ENCODE measurements at regions not wholly inside any gene's neighbourhood (a gene's known extent, or its start where the extent isn't known, plus 50 kb on each side); places are given as distances from the start of the nearest gene placed in this dataset.

DNA sequence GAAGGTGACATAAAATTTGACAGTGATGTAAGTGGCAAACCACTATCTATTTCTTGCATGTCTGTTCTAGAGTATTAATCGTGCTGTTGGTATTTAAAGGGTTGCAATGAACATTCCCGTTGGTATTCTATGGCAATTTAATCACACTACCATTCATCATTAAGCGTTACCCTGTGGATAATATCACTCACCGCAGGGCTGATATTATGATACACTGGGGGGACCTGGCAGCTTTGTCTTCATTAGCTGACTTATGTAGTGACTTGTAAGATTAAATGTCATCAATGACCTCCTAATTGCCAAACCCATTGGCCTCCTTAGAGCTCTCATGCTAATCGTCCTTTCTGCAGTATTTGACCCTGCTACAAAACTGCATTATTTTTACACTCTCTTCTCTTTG, 624.5 kb upstream of the VSTM2A start:
- FAIRE-seq: no peak

DNA sequence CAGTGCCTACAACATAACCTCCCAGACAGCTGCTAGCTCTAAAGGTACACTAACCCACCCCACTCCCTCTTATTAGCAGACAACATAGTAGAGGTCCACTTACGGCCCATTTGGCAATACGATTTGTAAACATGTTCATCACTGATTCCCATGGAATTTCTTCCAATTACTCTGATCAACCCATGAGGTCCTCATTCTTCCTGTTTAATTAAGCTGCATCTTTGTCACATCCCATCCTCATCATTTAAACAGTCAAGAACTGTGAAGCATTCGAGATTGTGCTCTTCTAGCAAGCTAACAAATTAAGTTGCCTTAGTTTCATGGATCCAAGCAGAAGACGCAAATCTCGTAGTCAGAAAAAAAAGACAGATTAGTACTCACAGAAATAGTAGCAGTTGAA, 622.2 kb upstream of the VSTM2A start:
- no peak for FAIRE-seq
- DNase-seq (ENCODE audit: insufficient read length, low spot score): no peak
- TF ChIP-seq, protein P1, sequence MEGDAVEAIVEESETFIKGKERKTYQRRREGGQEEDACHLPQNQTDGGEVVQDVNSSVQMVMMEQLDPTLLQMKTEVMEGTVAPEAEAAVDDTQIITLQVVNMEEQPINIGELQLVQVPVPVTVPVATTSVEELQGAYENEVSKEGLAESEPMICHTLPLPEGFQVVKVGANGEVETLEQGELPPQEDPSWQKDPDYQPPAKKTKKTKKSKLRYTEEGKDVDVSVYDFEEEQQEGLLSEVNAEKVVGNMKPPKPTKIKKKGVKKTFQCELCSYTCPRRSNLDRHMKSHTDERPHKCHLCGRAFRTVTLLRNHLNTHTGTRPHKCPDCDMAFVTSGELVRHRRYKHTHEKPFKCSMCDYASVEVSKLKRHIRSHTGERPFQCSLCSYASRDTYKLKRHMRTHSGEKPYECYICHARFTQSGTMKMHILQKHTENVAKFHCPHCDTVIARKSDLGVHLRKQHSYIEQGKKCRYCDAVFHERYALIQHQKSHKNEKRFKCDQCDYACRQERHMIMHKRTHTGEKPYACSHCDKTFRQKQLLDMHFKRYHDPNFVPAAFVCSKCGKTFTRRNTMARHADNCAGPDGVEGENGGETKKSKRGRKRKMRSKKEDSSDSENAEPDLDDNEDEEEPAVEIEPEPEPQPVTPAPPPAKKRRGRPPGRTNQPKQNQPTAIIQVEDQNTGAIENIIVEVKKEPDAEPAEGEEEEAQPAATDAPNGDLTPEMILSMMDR (IDR thresholded peaks at IDR 0.05; ENCODE audit: insufficient read depth, missing control alignments): no peak

More for the DNA sequence above, 624.5 kb upstream of the VSTM2A start:
- TF ChIP-seq, protein P1 (IDR thresholded peaks at IDR 0.05; ENCODE audit: insufficient read depth, missing control alignments): no peak
- DNase-seq (ENCODE audit: insufficient read length, low spot score): no peak

GRCh38 chr7:53940483-53940882, 601.7 kb upstream of the VSTM2A start:
- DNase-seq (ENCODE audit: insufficient read length, low spot score): no peak
- FAIRE-seq: no peak
- TF ChIP-seq, protein P1 (IDR thresholded peaks at IDR 0.05; ENCODE audit: insufficient read depth, missing control alignments): no peak

DNA sequence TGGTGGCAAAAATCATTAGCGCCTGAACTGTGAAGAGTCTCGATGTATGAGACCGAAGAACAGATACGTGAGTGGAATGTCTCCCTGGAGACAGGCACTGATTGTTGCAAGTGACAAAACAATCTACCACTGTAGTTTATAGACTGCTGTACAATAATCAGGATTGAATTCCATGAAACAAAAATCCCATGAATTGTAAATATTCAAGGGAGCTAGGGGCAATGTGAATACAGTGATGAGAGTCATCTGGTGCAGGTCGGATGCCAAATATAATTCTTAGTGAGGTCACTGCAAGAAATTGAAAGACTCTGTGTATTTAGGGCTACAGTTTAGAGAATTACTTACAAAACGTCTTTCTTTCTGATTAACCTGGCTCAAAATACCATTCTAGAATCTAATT, 594.4 kb upstream of the VSTM2A start:
- DNase-seq (ENCODE audit: insufficient read length, low spot score) (no peak), FAIRE-seq (no peak)
- TF ChIP-seq, protein P1 (IDR thresholded peaks at IDR 0.05; ENCODE audit: insufficient read depth, missing control alignments): no peak

DNA sequence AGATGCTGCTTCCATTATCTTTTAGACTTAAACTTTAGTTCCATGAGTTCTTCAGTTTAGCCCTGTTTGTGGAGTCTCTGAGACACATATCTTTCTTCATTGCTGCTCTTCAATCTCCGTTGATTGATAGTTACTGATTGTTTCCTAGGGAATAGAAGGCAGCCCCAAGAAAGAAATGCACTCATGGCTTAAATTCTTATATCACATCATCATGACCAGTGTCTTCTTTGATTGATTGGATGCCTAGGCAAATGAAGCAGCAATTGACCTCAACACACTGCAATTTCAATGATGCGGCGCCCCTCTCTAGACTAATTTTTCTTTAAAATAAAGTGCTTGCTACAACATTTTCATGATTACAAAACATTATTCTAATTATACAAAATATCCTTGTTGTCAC, 576.5 kb upstream of the VSTM2A start:
- FAIRE-seq (no peak), DNase-seq (ENCODE audit: insufficient read length, low spot score) (no peak)
- TF ChIP-seq, protein P1 (IDR thresholded peaks at IDR 0.05; ENCODE audit: insufficient read depth, missing control alignments): no peak

DNA sequence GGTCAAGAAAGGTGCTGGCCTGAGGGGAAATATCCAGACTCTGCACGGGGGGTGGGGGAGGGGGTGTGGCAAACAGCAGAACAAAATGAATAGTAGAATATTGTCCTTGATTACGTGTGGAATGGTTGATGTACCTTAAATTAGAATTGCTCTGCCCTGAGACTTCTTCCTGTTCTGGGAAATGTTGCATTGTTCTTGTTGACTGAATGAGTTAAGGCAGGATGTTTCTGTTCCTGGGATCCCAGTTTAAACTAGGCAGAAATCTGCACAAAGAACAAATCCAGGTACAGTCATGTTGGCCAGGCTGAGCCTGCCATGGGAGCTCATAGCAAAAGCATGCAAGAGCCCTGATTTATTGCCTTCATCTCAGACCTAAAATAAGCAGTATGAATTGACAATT, 558.7 kb upstream of the VSTM2A start:
- TF ChIP-seq, protein P1 (IDR thresholded peaks at IDR 0.05; ENCODE audit: insufficient read depth, missing control alignments): no peak
- FAIRE-seq (no peak), DNase-seq (ENCODE audit: insufficient read length, low spot score) (no peak)

- TF ChIP-seq, protein P1 (IDR thresholded peaks at IDR 0.05; ENCODE audit: insufficient read depth, missing control alignments): no peak
- DNase-seq (ENCODE audit: insufficient read length, low spot score): no peak
- no peak for FAIRE-seq
These were observed 557.4 kb upstream of the VSTM2A start for GRCh38 chr7:53984776-53985175.
